ENCODE measurements at regions not wholly inside any gene's neighbourhood (a gene's known extent, or its start where the extent isn't known, plus 50 kb on each side); places are given as distances from the start of the nearest gene placed in this dataset.

DNA sequence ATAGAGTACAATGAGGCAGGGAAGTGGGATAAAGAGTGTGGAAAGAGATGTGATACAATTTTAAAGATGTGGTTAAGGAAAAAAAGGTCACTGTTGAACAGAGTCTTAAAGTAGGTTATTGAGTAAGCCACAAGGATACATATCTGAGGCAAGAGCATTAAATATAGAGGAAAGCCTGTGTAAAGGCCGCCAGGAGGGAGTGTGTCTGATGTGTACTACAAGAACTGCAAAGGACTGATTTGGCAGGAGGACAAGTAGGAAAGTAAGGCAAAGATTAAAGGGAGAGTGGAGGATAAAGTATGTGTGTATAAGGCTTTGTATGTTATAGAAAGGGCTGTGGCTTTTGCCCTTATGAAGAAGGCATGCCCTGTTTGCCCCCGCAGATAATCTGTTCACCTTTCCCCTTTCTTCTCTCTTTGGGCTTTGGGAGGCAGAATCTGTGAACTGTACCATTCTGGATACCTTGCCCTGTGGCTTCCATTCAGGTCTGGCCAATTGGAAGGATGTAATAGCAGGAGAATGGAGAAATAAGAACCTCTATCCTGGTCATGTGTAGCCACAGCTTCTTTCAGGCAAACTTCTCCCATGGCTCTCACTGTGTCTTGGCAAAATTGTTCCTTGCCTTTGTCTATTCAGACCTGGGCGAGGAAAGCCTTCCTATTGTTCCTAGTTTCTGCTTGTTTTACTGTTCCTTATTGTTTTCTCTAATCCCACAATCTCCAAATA, 68.9 kb upstream of the FAM47B start:
- Histone ChIP-seq H3K4me1 (ENCODE audit: control insufficient read depth, insufficient read depth, low read length) (peaks cover 7% of the 10 kb centered on the region), H3K9ac (ENCODE audit: low read depth, low read length) (no peak overlapping the region), H3K4me3 (ENCODE audit: low read depth, low read length) (no peak overlapping the region)

DNA sequence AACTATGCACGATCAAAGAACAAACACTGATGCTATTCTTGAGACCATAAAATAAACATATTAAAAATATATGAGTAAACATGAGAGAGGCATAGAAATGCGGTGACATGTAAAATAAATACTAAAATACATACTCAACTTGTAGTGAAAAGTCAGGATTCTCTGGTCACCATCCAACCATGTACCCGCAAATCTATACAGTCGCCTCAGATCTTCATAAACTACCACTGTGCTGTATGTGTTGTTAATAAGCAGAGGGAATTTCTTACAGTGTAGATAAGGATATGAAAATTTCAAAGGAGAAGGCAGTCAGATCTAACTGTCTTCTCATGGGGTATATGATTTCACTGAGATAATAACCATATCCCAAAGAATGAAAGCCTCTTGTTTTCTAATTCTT, 67.8 kb upstream of the FAM47B start:
- H3K9ac ChIP-seq (ENCODE audit: low read depth, low read length) = no peak overlapping the region
- H3K27ac ChIP-seq (ENCODE audit: low read depth, low read length) = no peak overlapping the region
- H3K36me3 ChIP-seq (ENCODE audit: control insufficient read depth, insufficient read depth, low read length) = no peaks in the 10 kb centered on the region
- H3K27me3 ChIP-seq (ENCODE audit: control insufficient read depth, insufficient read depth, low read length) = no peaks in the 10 kb centered on the region
- H3K4me1 ChIP-seq (ENCODE audit: control insufficient read depth, insufficient read depth, low read length) = no peaks in the 10 kb centered on the region
- H3K9me3 ChIP-seq (ENCODE audit: control insufficient read depth, insufficient read depth, low read length) = peaks cover 12% of the 10 kb centered on the region
- H3K4me3 ChIP-seq (ENCODE audit: low read depth, low read length) = no peak overlapping the region

More for the DNA sequence above, 68.9 kb upstream of the FAM47B start:
- H3K27me3 ChIP-seq (ENCODE audit: control insufficient read depth, insufficient read depth, low read length) = no peaks in the 10 kb centered on the region
- peaks cover 12% of the 10 kb centered on the region for H3K9me3 ChIP-seq (ENCODE audit: control insufficient read depth, insufficient read depth, low read length)
- no peaks in the 10 kb centered on the region for H3K36me3 ChIP-seq (ENCODE audit: control insufficient read depth, insufficient read depth, low read length)
- H3K27ac ChIP-seq (ENCODE audit: low read depth, low read length) = no peak overlapping the region

DNA sequence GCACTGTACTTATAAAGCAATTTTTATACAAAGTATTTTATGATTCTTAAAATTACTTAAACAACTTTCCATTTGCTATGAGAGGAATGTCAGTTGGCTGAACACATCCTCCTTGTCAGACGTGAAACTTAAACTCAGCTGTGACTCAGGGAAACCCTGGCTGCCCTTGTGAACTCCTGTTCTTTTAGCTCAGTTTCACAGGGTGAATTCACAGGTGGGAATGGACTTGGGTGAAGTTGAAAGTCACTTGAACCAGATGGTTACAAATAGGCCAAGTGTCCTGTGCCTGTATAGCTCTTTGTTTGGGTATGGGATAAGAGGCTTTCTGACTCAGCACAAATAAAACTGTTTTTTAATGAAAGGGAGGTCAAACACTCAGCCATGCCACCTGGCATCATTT, 67.4 kb upstream of the FAM47B start:
- Histone ChIP-seq H3K27ac (ENCODE audit: low read depth, low read length) (no peak overlapping the region), H3K27me3 (ENCODE audit: control insufficient read depth, insufficient read depth, low read length) (no peaks in the 10 kb centered on the region), H3K36me3 (ENCODE audit: control insufficient read depth, insufficient read depth, low read length) (no peaks in the 10 kb centered on the region), H3K9ac (ENCODE audit: low read depth, low read length) (no peak overlapping the region), H3K4me1 (ENCODE audit: control insufficient read depth, insufficient read depth, low read length) (no peaks in the 10 kb centered on the region), H3K4me3 (ENCODE audit: low read depth, low read length) (no peak overlapping the region), H3K9me3 (ENCODE audit: control insufficient read depth, insufficient read depth, low read length) (peaks cover 12% of the 10 kb centered on the region)

DNA sequence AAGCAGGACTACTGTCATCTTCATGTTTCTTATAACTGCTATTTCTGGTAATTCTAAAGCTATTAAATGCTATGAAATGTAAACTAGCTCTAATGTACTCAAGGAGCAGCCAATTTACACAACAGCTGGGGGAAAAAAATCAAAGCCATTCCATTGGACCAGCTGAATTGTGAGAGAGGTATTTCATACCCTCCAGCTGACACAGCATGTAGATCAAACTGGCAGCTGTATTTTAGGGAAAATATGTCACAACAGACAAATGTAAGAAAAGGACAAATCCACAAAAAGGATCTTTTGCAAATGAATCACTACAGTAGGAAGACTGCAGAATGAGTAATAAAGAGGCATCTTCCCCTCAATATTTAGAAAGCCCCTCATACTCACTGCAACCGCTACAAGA, 65.2 kb upstream of the FAM47B start:
- Histone ChIP-seq H3K27ac (ENCODE audit: low read depth, low read length) (no peak overlapping the region), H3K36me3 (ENCODE audit: control insufficient read depth, insufficient read depth, low read length) (no peaks in the 10 kb centered on the region), H3K9ac (ENCODE audit: low read depth, low read length) (no peak overlapping the region), H3K4me3 (ENCODE audit: low read depth, low read length) (no peak overlapping the region), H3K4me1 (ENCODE audit: control insufficient read depth, insufficient read depth, low read length) (no peaks in the 10 kb centered on the region), H3K9me3 (ENCODE audit: control insufficient read depth, insufficient read depth, low read length) (no peaks in the 10 kb centered on the region), H3K27me3 (ENCODE audit: control insufficient read depth, insufficient read depth, low read length) (no peaks in the 10 kb centered on the region)

DNA sequence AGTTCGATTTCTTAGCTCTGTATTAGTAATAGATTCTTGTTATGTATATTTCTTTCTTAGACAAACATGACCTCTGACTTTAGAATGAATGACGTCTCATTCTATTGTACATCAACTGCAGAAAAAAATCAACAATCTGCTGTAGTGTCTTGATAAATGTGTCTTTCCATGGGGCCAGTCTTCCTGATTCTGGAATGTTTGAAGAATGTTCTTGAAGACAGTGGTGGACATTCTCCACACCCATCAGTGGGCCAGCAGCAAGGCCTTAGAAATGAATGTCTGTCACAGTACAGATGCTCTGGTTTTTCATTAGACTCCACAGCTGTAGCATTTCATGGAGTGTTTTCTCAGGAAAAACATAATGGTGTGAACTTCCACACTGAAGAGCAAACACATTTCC, 63.2 kb upstream of the FAM47B start:
- Histone ChIP-seq H3K27ac (ENCODE audit: low read depth, low read length) (no peak overlapping the region), H3K4me1 (ENCODE audit: control insufficient read depth, insufficient read depth, low read length) (no peaks in the 10 kb centered on the region), H3K9me3 (ENCODE audit: control insufficient read depth, insufficient read depth, low read length) (no peaks in the 10 kb centered on the region)

DNA sequence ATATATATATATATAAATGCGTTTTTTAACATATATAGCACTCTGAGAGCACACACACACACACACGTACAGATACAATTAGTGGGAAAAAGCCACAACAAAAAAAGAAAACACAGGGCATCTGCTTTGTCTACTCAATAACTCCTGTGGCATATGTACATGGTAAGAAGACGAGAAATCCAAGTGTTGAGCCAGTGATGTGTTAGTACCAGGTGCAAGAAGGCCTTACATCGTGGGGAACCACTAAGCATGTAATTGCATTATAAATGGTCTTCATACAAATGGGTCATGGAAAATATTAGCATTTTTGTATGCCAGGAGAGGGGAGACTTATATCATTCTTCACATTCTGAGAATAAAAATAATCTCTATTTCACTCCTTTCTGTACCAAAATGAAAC, 62.7 kb upstream of the FAM47B start:
- Histone ChIP-seq H3K27me3 (ENCODE audit: control insufficient read depth, insufficient read depth, low read length) (no peaks in the 10 kb centered on the region), H3K4me1 (ENCODE audit: control insufficient read depth, insufficient read depth, low read length) (no peaks in the 10 kb centered on the region)

More for the DNA sequence above, 63.2 kb upstream of the FAM47B start:
- Histone ChIP-seq H3K4me3 (ENCODE audit: low read depth, low read length) (no peak overlapping the region), H3K27me3 (ENCODE audit: control insufficient read depth, insufficient read depth, low read length) (no peaks in the 10 kb centered on the region), H3K36me3 (ENCODE audit: control insufficient read depth, insufficient read depth, low read length) (no peaks in the 10 kb centered on the region), H3K9ac (ENCODE audit: low read depth, low read length) (no peak overlapping the region)

DNA sequence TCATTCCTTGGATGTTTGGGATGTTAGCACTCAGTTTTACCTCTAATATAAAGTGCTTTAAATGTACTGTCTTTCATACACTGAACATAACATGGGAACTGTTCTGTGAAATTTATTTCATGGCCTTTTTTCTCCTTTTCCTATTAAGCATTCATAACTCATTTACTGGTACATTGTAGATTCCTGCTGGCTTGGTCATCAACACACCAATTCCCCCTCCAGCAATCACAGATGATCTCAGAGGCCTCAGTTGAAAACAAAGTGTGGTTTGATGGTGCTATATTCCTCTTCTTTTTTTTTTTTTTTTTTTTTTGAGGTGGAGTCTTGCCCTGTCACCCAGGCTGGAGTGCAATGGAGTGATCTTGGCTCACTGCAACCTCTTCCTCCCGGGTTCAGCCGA, 61.9 kb upstream of the FAM47B start:
- no peaks in the 10 kb centered on the region for H3K4me1 ChIP-seq (ENCODE audit: control insufficient read depth, insufficient read depth, low read length)
- H3K4me3 ChIP-seq (ENCODE audit: low read depth, low read length) = no peak overlapping the region
- H3K36me3 ChIP-seq (ENCODE audit: control insufficient read depth, insufficient read depth, low read length) = no peaks in the 10 kb centered on the region
- no peak overlapping the region for H3K9ac ChIP-seq (ENCODE audit: low read depth, low read length)
- no peaks in the 10 kb centered on the region for H3K27me3 ChIP-seq (ENCODE audit: control insufficient read depth, insufficient read depth, low read length)
- no peak overlapping the region for H3K27ac ChIP-seq (ENCODE audit: low read depth, low read length)
- no peaks in the 10 kb centered on the region for H3K9me3 ChIP-seq (ENCODE audit: control insufficient read depth, insufficient read depth, low read length)

More for the DNA sequence above, 62.7 kb upstream of the FAM47B start:
- Histone ChIP-seq H3K4me3 (ENCODE audit: low read depth, low read length) (no peak overlapping the region), H3K27ac (ENCODE audit: low read depth, low read length) (no peak overlapping the region), H3K9me3 (ENCODE audit: control insufficient read depth, insufficient read depth, low read length) (no peaks in the 10 kb centered on the region), H3K9ac (ENCODE audit: low read depth, low read length) (no peak overlapping the region), H3K36me3 (ENCODE audit: control insufficient read depth, insufficient read depth, low read length) (no peaks in the 10 kb centered on the region)

DNA sequence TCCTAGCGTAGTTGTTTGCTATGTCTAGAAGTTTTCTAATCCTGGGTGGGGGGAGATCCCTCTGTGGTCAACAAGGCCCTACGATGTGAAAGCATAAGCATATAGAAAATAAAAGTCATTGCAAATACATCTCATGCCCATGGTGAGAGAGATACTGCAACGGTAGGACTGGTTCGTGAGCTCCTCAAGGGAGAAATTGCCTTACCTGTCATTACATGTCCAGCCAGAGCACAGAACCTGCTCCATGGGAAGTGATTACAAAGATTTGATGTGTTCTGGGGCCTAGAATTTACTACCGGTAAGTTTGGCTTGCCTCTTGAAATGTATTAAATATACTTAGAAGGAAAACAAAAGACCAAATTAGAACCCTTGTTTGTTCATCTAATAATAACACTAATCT, 60.9 kb upstream of the FAM47B start:
- H3K9me3 ChIP-seq (ENCODE audit: control insufficient read depth, insufficient read depth, low read length) = no peaks in the 10 kb centered on the region
- H3K4me1 ChIP-seq (ENCODE audit: control insufficient read depth, insufficient read depth, low read length) = no peaks in the 10 kb centered on the region
- H3K27me3 ChIP-seq (ENCODE audit: control insufficient read depth, insufficient read depth, low read length) = no peaks in the 10 kb centered on the region
- H3K27ac ChIP-seq (ENCODE audit: low read depth, low read length) = no peak overlapping the region
- H3K4me3 ChIP-seq (ENCODE audit: low read depth, low read length) = no peak overlapping the region
- H3K9ac ChIP-seq (ENCODE audit: low read depth, low read length) = no peak overlapping the region
- no peaks in the 10 kb centered on the region for H3K36me3 ChIP-seq (ENCODE audit: control insufficient read depth, insufficient read depth, low read length)

DNA sequence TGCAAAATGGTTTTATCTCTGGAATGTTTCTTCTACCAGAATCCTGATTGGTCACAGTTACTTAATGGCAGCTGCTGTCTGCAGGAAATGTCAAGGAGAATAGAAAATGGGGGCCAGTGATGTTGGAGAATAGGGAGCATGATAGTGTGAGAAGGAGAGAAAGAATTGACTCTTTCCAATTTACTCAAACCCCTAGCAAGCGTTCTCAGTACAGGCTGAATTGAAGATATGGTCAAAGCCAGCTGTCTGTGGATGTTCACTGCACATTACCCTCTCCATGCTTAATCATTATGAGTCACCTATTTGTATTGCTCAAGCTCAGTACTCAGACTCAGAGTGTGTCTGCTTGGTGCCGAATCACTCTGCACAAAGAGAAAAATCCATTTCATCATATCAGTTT, 57.8 kb upstream of the FAM47B start:
- Histone ChIP-seq H3K9me3 (ENCODE audit: control insufficient read depth, insufficient read depth, low read length) (no peaks in the 10 kb centered on the region), H3K4me1 (ENCODE audit: control insufficient read depth, insufficient read depth, low read length) (no peaks in the 10 kb centered on the region), H3K9ac (ENCODE audit: low read depth, low read length) (no peak overlapping the region), H3K27me3 (ENCODE audit: control insufficient read depth, insufficient read depth, low read length) (no peaks in the 10 kb centered on the region; the same call in 1 of the 2 replicates), H3K4me3 (ENCODE audit: low read depth, low read length) (no peak overlapping the region), H3K36me3 (ENCODE audit: control insufficient read depth, insufficient read depth, low read length) (no peaks in the 10 kb centered on the region), H3K27ac (ENCODE audit: low read depth, low read length) (no peak overlapping the region)

DNA sequence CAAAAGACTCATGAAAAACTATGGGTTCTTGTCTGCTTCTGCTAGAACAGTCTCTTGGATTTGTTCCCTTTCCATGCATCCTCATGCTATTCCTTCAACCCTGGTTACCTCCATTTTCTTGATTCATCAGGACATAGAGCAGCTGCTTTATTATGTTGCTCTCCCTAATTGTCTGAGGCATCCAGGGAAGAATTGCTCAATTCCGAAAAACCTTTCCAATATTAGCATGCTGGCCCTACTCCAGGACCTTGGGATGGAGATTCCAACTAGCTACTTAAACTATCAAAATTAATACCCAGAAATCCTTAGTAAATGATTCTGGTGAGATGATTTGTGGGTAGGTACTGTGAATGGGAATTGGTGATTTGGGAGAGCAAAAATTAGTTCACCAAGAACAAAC, 56.6 kb upstream of the FAM47B start:
- no peaks in the 10 kb centered on the region for H3K9me3 ChIP-seq (ENCODE audit: control insufficient read depth, insufficient read depth, low read length)
- H3K27me3 ChIP-seq (ENCODE audit: control insufficient read depth, insufficient read depth, low read length) = no peaks in the 10 kb centered on the region; the same call in 1 of the 2 replicates
- H3K4me3 ChIP-seq (ENCODE audit: low read depth, low read length) = no peak overlapping the region
- no peak overlapping the region for H3K27ac ChIP-seq (ENCODE audit: low read depth, low read length)
- H3K9ac ChIP-seq (ENCODE audit: low read depth, low read length) = no peak overlapping the region
- H3K4me1 ChIP-seq (ENCODE audit: control insufficient read depth, insufficient read depth, low read length) = no peaks in the 10 kb centered on the region
- H3K36me3 ChIP-seq (ENCODE audit: control insufficient read depth, insufficient read depth, low read length) = no peaks in the 10 kb centered on the region

DNA sequence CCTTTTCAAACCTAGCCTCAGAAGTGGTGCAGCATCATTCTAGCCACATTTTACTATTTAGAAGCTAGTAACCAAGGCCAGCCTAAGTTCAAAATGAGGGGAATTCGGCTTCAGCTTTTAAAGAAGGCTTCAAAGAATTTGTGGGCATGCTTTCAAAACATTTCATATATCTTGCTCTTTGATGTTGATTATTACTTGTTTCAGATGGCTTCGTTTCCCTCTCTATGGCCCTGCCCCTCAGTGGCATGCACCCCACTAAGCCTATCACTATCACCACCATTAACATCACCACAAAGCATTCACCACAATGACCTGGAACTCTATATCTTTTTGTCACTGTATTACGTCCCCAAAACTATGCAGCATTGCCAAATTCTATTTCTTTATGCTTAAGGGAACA, 51.2 kb upstream of the FAM47B start:
- Histone ChIP-seq H3K9me3 (ENCODE audit: control insufficient read depth, insufficient read depth, low read length) (no peaks in the 10 kb centered on the region), H3K36me3 (ENCODE audit: control insufficient read depth, insufficient read depth, low read length) (no peaks in the 10 kb centered on the region), H3K27ac (ENCODE audit: low read depth, low read length) (no peak overlapping the region), H3K4me3 (ENCODE audit: low read depth, low read length) (no peak overlapping the region), H3K4me1 (ENCODE audit: control insufficient read depth, insufficient read depth, low read length) (peaks cover 3% of the 10 kb centered on the region; the same call in 1 of the 2 replicates), H3K9ac (ENCODE audit: low read depth, low read length) (no peak overlapping the region), H3K27me3 (ENCODE audit: control insufficient read depth, insufficient read depth, low read length) (no peaks in the 10 kb centered on the region; the same call in none of the 2 replicates)

Data from HUES48 (cell line).